ENCODE measurements at regions not wholly inside any gene's neighbourhood (a gene's known extent, or its start where the extent isn't known, plus 50 kb on each side); places are given as distances from the start of the nearest gene placed in this dataset.

GRCh38 chrX:39995457-39995856 is 102.3 kb downstream of the BCOR start:
- no peak for TF ChIP-seq CTCF (IDR thresholded peaks at IDR 0.05)
- ATAC-seq (ENCODE audit: insufficient number of reproducible peaks, low FRiP score, low read depth) (no peak), DNase-seq (ENCODE audit: low spot score) (no peak)
- no peaks in the 10 kb centered on the region for H3K36me3 ChIP-seq
- no peaks in the 10 kb centered on the region for H3K9me3 ChIP-seq
- no peak overlapping the region for H3K27ac ChIP-seq
- H3K4me1 ChIP-seq (ENCODE audit: control insufficient read depth in 1 of 2, low read depth in 2 of 2): no peaks in the 10 kb centered on the region
- H3K4me3 ChIP-seq: no peak overlapping the region
- H3K27me3 ChIP-seq (replicated peaks; ENCODE audit: insufficient read depth): no peaks in the 10 kb centered on the region

- Histone ChIP-seq H3K4me3 (no peak overlapping the region), H3K27ac (no peak overlapping the region), H3K36me3 (no peaks in the 10 kb centered on the region), H3K4me1 (ENCODE audit: control insufficient read depth in 1 of 2, low read depth in 2 of 2) (no peaks in the 10 kb centered on the region), H3K9me3 (no peaks in the 10 kb centered on the region), H3K27me3 (replicated peaks; ENCODE audit: insufficient read depth) (no peaks in the 10 kb centered on the region)
- TF ChIP-seq CTCF (IDR thresholded peaks at IDR 0.05): no peak
- ATAC-seq (ENCODE audit: insufficient number of reproducible peaks, low FRiP score, low read depth) (no peak), DNase-seq (ENCODE audit: low spot score) (no peak)
Measured at GRCh38 chrX:39996536-39996935, 101.2 kb downstream of the BCOR start.

- no peak for TF ChIP-seq CTCF (IDR thresholded peaks at IDR 0.05)
- no peak for ATAC-seq (ENCODE audit: insufficient number of reproducible peaks, low FRiP score, low read depth)
Measured at GRCh38 chrX:39998636-39999406, 98.9 kb downstream of the BCOR start.

More at GRCh38 chrX:39998636-39999406, 98.9 kb downstream of the BCOR start:
- no peaks in the 10 kb centered on the region for H3K36me3 ChIP-seq
- H3K27me3 ChIP-seq (replicated peaks; ENCODE audit: insufficient read depth): no peaks in the 10 kb centered on the region
- no peak overlapping the region for H3K4me3 ChIP-seq
- H3K9me3 ChIP-seq: no peaks in the 10 kb centered on the region
- no peaks in the 10 kb centered on the region for H3K4me1 ChIP-seq (ENCODE audit: control insufficient read depth in 1 of 2, low read depth in 2 of 2)
- no peak for DNase-seq (ENCODE audit: low spot score)
- no peak overlapping the region for H3K27ac ChIP-seq
